HG03280 (cell line): ENCODE measurements at regions not wholly inside any gene's neighbourhood (a gene's known extent, or its start where the extent isn't known, plus 50 kb on each side); places are given as distances from the start of the nearest gene placed in this dataset.
A peak's percentile ranks its signal among the peaks of the same experiment; 100 is the strongest.

Source experiments
- ATAC-seq: cut with Tn5 transposase; IDR thresholded peaks from one replicate; pipeline ENCODE4 v1.9.1; 2021; ENCODE audit warnings: mild to moderate bottlenecking, moderate library complexity; ENCODE audit not compliant: unreplicated experiment

DNA sequence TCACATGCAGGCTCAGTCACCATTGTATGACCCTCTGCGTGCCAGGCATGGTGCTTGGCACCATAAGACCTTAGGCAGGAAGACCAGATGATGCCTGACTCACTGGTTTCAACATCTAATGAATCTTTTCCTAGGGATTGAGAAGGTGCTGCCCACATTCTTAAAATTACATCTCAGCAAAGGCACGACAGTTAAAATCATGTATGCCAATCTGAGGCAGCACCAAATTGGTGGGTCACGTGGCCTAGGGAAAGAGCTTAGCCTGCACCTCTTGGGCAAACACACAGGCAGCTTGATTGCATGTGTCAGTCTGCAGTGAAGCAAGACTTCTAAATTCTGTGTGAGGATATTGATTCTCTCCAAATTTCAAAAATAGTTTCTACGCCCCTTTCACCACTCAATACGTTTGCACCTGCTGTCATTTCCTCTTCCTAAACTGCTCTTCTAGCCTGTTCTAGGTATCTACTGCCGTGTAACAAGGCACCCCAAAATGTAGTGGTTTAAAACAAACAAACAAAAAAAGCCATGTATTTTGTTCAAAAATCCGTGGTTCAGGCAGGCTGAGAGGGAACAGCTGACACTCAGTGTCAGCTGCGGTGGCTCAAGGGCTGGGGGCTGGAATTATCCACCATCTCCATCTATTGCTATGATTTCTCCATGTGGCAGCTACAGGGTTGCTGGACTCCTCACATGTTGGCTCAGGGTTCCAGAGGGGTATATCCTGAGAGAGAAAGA is 160.2 kb upstream of the FGGY start:
- no peak for ATAC-seq

DNA sequence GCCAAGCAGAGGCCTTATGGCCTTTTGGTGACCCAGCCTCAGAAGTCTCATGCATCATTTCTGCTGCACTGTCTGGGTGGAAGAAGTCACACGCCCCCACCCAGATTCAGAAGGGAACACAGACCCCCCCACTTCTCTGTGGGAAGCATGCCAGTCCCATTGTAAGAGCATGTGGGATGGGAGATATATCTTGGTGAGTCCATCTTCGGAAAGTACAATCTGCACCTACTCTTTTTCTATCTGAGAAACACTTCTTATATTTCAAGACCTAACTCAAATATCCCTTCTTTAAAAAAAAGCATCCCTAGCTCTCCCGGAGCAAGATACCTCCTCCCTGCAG is 159.6 kb upstream of the FGGY start:
- no peak for ATAC-seq

DNA sequence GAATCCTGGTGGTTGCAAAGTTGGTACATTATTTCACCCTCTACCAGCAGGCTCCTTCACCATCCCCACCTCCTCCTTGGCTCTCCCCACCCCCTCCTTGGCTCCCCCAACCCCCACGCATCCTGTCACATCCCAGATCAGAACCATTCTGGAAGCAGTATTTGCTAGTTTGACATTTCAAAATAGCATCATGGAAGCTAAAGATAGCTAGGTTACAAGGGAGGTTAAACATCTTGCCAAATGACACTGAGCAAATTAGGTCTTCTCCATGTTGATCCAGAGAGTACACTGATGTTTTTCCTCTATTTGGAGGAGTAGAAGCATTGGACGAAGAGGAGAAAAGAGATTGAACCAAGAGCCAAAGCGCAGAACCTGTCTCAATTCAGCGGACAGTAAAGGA is 158.9 kb upstream of the FGGY start:
- no peak for ATAC-seq

- ATAC-seq: no peak
These were observed 158.5 kb upstream of the FGGY start for GRCh38 chr1:59138402-59138801.

DNA sequence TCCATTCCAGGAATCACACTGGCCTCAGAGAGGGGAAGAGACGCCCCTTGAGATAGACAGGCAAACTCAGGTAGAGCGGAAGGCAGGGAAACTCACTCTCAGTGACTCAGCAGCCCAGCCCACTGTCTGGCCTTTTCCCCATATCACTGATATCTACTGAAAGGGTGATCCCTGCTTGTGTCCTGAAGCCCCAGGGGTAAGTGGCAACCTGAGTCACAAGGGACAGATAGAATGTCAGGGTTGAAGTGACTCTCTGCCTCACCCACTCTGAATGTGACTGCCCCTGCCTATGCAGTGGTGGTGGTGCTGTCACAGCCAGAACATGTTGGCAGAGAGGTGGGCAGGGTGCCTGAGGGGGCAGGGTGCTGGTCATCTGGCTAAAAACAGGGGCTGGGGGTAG is 157.5 kb upstream of the FGGY start:
- ATAC-seq: no peak

DNA sequence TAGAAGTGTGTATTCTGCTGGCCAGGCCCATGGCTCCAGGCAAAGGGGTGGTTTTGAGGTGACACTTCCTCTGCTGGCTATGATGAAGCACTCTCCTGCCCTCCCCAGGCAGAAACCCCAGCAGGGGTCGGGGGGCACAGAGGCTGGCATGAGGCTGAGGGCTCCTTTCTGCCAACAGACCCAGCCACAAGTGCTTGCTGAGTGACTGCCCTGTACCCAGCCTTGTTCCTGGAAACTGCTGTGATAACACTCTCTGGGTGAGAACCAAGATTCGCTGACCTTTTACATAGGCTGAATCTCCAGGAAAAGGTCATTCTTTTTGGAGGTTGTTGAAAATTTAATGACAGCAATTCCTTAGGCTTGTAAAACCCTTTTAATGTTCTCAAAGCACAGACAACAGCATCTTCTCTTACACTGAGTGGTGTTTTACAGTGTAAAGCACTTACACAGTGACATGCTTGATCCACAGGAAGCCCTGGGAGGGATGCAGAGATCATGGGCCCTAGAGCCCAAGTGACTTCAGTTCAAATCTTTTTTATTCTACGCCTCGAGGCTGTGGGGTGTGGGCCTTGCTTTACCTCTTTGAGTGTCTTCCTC is 155.5 kb upstream of the FGGY start:
- ATAC-seq: no peak

DNA sequence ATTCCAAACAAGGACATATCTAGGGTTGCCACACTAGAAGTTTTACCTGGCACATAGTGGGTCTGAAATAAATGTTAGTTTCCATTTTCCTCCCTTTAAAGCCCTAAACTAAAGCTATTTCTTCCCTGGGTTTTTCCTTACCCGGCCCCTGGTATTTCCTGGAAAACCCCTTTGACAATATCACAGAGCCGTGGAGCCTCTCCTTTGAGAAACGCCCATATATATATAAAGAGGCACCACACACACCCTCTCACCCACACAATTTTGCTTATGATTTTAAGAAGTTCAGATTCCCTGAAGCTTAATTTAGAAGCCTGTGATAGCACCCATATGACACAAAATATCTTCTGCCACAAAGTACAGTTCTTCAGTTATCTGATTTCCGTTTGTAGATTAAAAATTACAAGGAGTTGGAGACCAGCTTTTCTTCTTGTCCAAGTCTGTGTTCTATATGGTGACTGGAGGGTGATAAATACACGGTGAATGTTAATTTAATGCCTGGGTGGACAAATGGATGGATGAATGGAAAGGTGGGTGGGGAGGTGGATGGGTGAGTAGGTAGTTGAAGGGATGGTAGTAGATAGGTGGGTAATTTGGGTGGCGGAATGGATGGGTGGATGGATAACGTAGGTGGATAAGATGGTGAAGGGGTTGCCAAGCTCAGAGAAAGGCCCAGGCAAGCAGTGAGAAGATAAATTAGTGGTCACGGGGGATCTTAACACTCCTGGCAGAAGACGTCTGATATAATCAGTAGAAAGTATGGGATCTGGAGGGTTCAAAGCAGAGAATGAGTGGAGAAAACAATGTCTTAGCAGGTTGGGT is 154.4 kb upstream of the FGGY start:
- no peak for ATAC-seq

- no peak for ATAC-seq
These were observed 153.8 kb upstream of the FGGY start for GRCh38 chr1:59143133-59143487.

DNA sequence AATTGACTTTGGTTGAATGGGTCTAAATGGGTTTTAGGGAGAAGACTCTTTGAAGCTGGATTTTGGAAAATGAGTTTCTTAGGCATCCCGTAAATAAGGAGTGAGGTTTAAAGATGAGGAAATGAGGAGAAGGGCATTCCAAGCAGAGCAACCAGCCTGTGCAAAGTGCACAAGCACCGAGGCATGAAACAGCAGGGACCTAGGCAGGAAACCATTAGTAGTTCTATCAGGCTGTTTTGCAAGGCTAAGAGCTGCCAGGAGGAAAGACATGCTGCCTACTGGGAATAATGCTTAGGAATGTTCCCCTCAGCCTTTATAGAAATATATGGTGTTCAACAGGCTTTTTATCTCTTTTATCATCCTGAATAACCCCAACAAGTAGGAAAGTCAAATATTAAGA is 153.1 kb upstream of the FGGY start:
- ATAC-seq: no peak

GRCh38 chr1:59144959-59145358 is 151.9 kb upstream of the FGGY start:
- ATAC-seq: no peak

- no peak for ATAC-seq
These were observed 150.8 kb upstream of the FGGY start for GRCh38 chr1:59146056-59146455.

DNA sequence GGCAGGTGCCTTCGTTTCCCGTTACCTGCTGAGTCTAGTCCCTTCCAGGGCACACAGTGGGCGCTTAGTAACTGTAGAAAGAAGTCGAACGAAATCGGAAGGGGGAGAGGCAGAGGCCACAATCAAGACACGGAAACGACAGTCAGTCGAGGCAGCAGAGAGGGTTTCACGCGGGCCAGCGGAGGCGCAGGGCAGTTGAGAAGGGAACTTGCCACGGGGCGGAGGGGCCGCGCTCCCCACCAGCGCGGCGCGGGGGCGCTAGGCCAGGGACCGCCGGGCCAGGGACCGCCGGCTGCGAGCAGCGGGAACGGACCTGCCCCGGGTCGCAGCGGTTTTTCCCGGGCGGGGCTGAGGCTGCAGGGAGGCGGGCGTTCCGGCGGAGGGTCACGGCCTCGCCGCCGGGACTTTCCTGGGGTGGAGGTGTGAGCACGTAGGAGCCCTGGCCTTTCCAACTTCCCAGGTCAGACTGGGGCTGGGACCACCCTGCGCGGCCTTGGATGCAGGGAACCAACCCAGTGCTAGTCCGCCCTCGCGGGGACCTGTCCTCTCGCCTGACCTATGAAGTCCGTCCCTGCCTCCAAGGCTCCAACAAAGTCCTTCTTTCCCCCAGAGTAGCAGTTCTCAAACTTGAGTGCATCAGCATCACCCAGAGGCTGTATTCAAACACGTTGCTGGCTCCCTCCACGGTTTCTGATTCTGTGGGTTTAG is 150.1 kb upstream of the FGGY start:
- ATAC-seq: peak; percentile 59

GRCh38 chr1:59149435-59149834 is 147.5 kb upstream of the FGGY start:
- no peak for ATAC-seq

- no peak for ATAC-seq
These were observed 146.1 kb upstream of the FGGY start for GRCh38 chr1:59150577-59151386.

GRCh38 chr1:59151387-59151761 is 145.5 kb upstream of the FGGY start:
- no peak for ATAC-seq

DNA sequence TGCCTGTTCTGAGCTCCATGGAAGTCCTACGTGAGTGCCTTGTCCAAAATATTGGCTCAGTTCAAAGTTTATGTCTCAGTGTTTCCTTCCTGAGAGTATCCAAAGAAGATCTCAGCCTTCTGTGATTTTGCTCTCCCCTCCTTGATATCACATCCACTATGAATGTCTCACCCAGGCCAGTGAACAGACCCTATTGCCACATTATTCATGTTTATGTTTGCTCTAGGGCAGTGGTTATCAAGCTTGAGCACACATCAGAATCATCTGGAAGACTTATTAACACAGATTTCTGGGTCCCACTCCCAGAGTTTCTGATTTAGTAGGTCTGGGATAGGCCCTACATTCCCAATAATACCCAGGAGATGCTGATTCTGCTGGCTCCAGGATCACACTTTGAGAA is 145.0 kb upstream of the FGGY start:
- no peak for ATAC-seq

- no peak for ATAC-seq
These were observed 144.4 kb upstream of the FGGY start for GRCh38 chr1:59152511-59152910.

GRCh38 chr1:59154401-59154800 is 142.5 kb upstream of the FGGY start:
- ATAC-seq: no peak

DNA sequence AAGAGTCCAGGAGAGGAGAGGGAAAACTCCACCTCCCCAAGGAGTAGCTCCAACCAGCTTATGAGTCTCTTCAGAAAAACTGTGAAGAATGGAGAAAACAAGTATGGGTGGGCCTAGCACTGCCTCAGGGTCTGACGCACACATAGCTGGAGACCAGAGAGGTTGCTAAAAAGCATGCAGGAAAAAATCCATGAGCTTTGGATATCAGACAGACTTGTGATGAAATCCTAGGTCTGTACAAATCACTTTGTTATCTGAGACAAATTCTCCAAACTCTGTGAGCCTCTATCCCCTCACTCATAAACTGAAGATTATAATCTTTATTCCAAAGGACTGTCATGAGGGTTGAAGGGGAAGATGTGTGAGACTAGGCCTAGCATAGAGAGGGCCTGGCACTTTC is 141.5 kb upstream of the FGGY start:
- no peak for ATAC-seq

GRCh38 chr1:59156051-59156450 is 140.8 kb upstream of the FGGY start:
- ATAC-seq: no peak
